ENCODE measurements at regions not wholly inside any gene's neighbourhood (a gene's known extent, or its start where the extent isn't known, plus 50 kb on each side); places are given as distances from the start of the nearest gene placed in this dataset.

DNA sequence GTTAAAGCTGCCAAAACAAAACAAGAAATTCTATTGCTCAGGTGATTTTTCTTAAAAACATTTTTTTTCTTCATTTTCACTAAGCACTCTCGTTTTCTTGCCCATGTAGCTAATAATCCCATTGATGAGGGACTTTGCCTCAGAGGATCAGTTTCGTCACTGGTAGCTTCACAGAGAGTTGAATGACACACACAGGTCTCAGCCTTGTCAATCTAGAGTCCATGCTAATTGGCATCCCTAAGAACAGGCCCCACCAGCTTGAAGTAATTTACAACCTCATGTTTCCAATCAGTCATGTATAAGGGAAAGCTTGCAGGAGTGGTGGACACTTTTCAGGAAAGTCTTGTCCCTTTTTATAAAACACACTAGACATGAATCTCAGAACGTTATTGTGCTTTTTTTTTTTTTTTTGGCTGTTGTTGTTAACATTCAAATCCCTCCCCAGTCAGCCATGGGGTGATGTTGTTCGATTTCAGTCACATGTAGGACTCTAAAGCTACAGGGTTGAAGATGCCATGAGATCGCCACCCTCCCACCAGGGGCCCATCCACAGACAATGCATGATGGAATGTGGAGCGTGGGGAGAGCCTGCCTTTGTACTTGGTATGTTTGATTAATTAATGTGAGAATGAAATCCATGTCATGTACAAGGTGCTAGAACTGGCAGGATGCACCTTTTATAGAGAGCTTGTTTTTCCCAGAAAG lies 232.4 kb upstream of the FZD8 start:
- intact Hi-C loops (cut with micrococcal nuclease) = no loop called here
- WGBS (ENCODE audit: insufficient coverage) = 88% methylated on average over 2 of the region's 6 CpGs

DNA sequence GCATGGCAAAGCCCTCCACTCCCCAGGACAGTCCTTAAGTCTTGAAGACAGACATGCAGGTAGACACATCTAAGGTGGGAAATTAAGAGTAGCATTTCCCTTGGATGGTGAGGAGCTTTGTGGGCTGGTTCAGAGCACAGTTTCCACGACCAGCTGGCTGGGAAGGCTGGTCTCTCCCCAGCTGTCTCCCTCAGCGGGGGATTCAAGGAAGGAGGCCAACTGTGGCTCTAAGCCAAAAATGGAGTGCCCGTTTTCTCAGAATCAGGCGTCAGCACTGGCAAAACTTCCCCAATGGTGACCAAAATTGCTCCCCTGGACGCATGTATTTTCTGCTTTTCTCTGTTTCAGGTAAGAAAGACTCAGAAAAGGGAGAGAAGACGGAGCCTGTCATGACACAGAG lies 230.6 kb upstream of the FZD8 start:
- ATAC-seq (ENCODE audit: low read depth) (no peak), DNase-seq (no peak)
- Histone ChIP-seq H3K27ac (ENCODE audit: low read length in 2 of 2) (no peak overlapping the region), H3K9ac (ENCODE audit: low read length) (no peak overlapping the region), H3K27me3 (replicated peaks in 1 of 4; ENCODE audit: control extremely low read depth in 1 of 4, control insufficient read depth in 3 of 4, insufficient read depth in 4 of 4, low read length in 3 of 4) (no peaks in the 10 kb centered on the region), H2AFZ (ENCODE audit: insufficient read depth, low read depth, low read length, poor library complexity, severe bottlenecking) (no peak overlapping the region), H4K20me1 (ENCODE audit: control insufficient read depth, insufficient read depth, low read length, poor library complexity, severe bottlenecking) (no peaks in the 10 kb centered on the region), H3K4me3 (ENCODE audit: control extremely low read depth in 1 of 5, extremely low read depth in 1 of 5, insufficient read depth in 1 of 5, low read depth in 2 of 5, low read length in 4 of 5) (no peak overlapping the region), H3K36me3 (replicated peaks in 1 of 2; ENCODE audit: control extremely low read depth in 1 of 2, control insufficient read depth in 1 of 2, extremely low read depth in 1 of 2, insufficient read depth in 2 of 2, low read length in 1 of 2) (no peaks in the 10 kb centered on the region), H3K4me2 (replicated peaks; ENCODE audit: low read depth, low read length, poor library complexity, severe bottlenecking) (no peak overlapping the region), H3K4me1 (ENCODE audit: control insufficient read depth in 2 of 2, insufficient read depth in 2 of 2, low read length in 2 of 2) (no peaks in the 10 kb centered on the region), H3K9me3 (ENCODE audit: control extremely low read depth in 1 of 3, control insufficient read depth in 2 of 3, insufficient read depth in 1 of 3, low read length in 2 of 3) (peaks cover 0 to 8% (median 0%) of the 10 kb centered on the region in 3 donors), H3K79me2 (ENCODE audit: control insufficient read depth, insufficient read depth, low read length) (no peaks in the 10 kb centered on the region)
- Mint-ChIP-seq H3K9me3 (ENCODE audit: insufficient read depth) (no peaks in the 10 kb centered on the region), H3K27me3 (peaks cover 3% of the 10 kb centered on the region), H3K27ac (no peak overlapping the region), H3K4me3 (no peak overlapping the region), H3K4me1 (no peaks in the 10 kb centered on the region)
- ChIA-PET CTCF (no interaction called here), POLR2A (no interaction called here)
- TF ChIP-seq, protein P1, sequence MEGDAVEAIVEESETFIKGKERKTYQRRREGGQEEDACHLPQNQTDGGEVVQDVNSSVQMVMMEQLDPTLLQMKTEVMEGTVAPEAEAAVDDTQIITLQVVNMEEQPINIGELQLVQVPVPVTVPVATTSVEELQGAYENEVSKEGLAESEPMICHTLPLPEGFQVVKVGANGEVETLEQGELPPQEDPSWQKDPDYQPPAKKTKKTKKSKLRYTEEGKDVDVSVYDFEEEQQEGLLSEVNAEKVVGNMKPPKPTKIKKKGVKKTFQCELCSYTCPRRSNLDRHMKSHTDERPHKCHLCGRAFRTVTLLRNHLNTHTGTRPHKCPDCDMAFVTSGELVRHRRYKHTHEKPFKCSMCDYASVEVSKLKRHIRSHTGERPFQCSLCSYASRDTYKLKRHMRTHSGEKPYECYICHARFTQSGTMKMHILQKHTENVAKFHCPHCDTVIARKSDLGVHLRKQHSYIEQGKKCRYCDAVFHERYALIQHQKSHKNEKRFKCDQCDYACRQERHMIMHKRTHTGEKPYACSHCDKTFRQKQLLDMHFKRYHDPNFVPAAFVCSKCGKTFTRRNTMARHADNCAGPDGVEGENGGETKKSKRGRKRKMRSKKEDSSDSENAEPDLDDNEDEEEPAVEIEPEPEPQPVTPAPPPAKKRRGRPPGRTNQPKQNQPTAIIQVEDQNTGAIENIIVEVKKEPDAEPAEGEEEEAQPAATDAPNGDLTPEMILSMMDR (IDR thresholded peaks at IDR 0.05) = no peak
- TF ChIP-seq EZH2 (IDR thresholded peaks at IDR 0.05; ENCODE audit: borderline replicate concordance, insufficient read depth, low read depth, low read length, poor library complexity, severe bottlenecking) = no peak
- WGBS (ENCODE audit: insufficient coverage) = 75% methylated on average over 6 of the region's 6 CpGs
- intact Hi-C loops (cut with micrococcal nuclease) = no loop called here

More for the DNA sequence above, 232.4 kb upstream of the FZD8 start:
- Histone ChIP-seq H3K4me1 (ENCODE audit: control insufficient read depth in 2 of 2, insufficient read depth in 2 of 2, low read length in 2 of 2) (no peaks in the 10 kb centered on the region), H3K9me3 (ENCODE audit: control extremely low read depth in 1 of 3, control insufficient read depth in 2 of 3, insufficient read depth in 1 of 3, low read length in 2 of 3) (peaks cover 0 to 8% (median 0%) of the 10 kb centered on the region in 3 donors), H2AFZ (ENCODE audit: insufficient read depth, low read depth, low read length, poor library complexity, severe bottlenecking) (no peak overlapping the region), H3K27ac (ENCODE audit: low read length in 2 of 2) (no peak overlapping the region), H3K27me3 (replicated peaks in 1 of 4; ENCODE audit: control extremely low read depth in 1 of 4, control insufficient read depth in 3 of 4, insufficient read depth in 4 of 4, low read length in 3 of 4) (no peaks in the 10 kb centered on the region), H3K4me3 (ENCODE audit: control extremely low read depth in 1 of 5, extremely low read depth in 1 of 5, insufficient read depth in 1 of 5, low read depth in 2 of 5, low read length in 4 of 5) (no peak overlapping the region), H3K36me3 (replicated peaks in 1 of 2; ENCODE audit: control extremely low read depth in 1 of 2, control insufficient read depth in 1 of 2, extremely low read depth in 1 of 2, insufficient read depth in 2 of 2, low read length in 1 of 2) (no peaks in the 10 kb centered on the region), H3K79me2 (ENCODE audit: control insufficient read depth, insufficient read depth, low read length) (no peaks in the 10 kb centered on the region), H4K20me1 (ENCODE audit: control insufficient read depth, insufficient read depth, low read length, poor library complexity, severe bottlenecking) (no peaks in the 10 kb centered on the region), H3K9ac (ENCODE audit: low read length) (no peak overlapping the region), H3K4me2 (replicated peaks; ENCODE audit: low read depth, low read length, poor library complexity, severe bottlenecking) (no peak overlapping the region)
- no peak for ATAC-seq (ENCODE audit: low read depth)
- peaks cover 3% of the 10 kb centered on the region for H3K27me3 Mint-ChIP-seq
- CTCF ChIA-PET = no interaction called here
- no peak overlapping the region for H3K4me3 Mint-ChIP-seq
- H3K9me3 Mint-ChIP-seq (ENCODE audit: insufficient read depth) = no peaks in the 10 kb centered on the region
- TF ChIP-seq, protein P1 (IDR thresholded peaks at IDR 0.05) = no peak
- no peak for TF ChIP-seq EZH2 (IDR thresholded peaks at IDR 0.05; ENCODE audit: borderline replicate concordance, insufficient read depth, low read depth, low read length, poor library complexity, severe bottlenecking)
- no peak overlapping the region for H3K27ac Mint-ChIP-seq
- no peaks in the 10 kb centered on the region for H3K4me1 Mint-ChIP-seq
- DNase-seq = no peak
- POLR2A ChIA-PET = no interaction called here

Measured in B cell (primary cell).